Natural killer cell (primary cell): ENCODE measurements at regions not wholly inside any gene's neighbourhood (a gene's known extent, or its start where the extent isn't known, plus 50 kb on each side); places are given as distances from the start of the nearest gene placed in this dataset.
"Not testable (repeated sequence)": the region's sequence is repeated elsewhere in the genome, so short reads cannot be mapped to it uniquely, and the experiment has no call there.

Experiments
- ATAC-seq, 3 donors: fragments of 150-1000 bp in 2 of 3; fragments of 200-7000 bp in 1 of 3; cut with Tn5 transposase; 1 replicate in 1 of 3; 2 replicates in 2 of 3; pipeline ENCODE4 v1.10.0; 2021; ENCODE audit warnings: mild to moderate bottlenecking in 2 of 3, moderate library complexity in 2 of 3
- DNase-seq, 2 donors: peaks; one replicate each; pipeline versions ENCODE4 v3.0.0 to v3.0.0-alpha.2; 2013 to 2021; ENCODE audit warnings: mixed read lengths in 1 of 2
- H3K27ac ChIP-seq: one replicate; pipeline ENCODE4 v1.5.1; 2013; ENCODE audit warnings: mild to moderate bottlenecking, low read length
- H3K27me3 ChIP-seq: one replicate; pipeline ENCODE4 v1.6.1; 2013; ENCODE audit warnings: low read length; ENCODE audit not compliant: control insufficient read depth, insufficient read depth
- H3K36me3 ChIP-seq: one replicate; pipeline ENCODE4 v1.6.1; 2013; ENCODE audit warnings: low read length; ENCODE audit not compliant: control insufficient read depth, insufficient read depth
- H3K4me1 ChIP-seq: one replicate; pipeline ENCODE4 v1.6.1; 2013; ENCODE audit warnings: low read length; ENCODE audit not compliant: control insufficient read depth, insufficient read depth
- H3K4me3 ChIP-seq: one replicate; pipeline ENCODE4 v1.5.1; 2013; ENCODE audit warnings: low read length
- H3K9me3 ChIP-seq: one replicate; pipeline ENCODE4 v1.6.1; 2013; ENCODE audit warnings: low read length; ENCODE audit not compliant: control insufficient read depth, insufficient read depth
- H3K27ac Mint-ChIP-seq, 2 donors: one replicate each; pipeline ENCODE4 v1.8.0; 2022; ENCODE audit warnings: mild to moderate bottlenecking in 2 of 2, mixed read lengths in 2 of 2, moderate library complexity in 1 of 2
- H3K27me3 Mint-ChIP-seq, 2 donors: one replicate each; pipeline ENCODE4 v1.8.0; 2022; ENCODE audit warnings: low read depth in 2 of 2, mixed read lengths in 2 of 2
- H3K36me3 Mint-ChIP-seq: one replicate; pipeline ENCODE4 v1.8.0; 2022; ENCODE audit warnings: mixed read lengths
- H3K4me1 Mint-ChIP-seq, 2 donors: one replicate each; pipeline ENCODE4 v1.8.0; 2022; ENCODE audit warnings: mixed read lengths in 2 of 2
- H3K4me3 Mint-ChIP-seq: one replicate; pipeline ENCODE4 v1.8.0; 2022; ENCODE audit warnings: mild to moderate bottlenecking, moderate library complexity, mixed read lengths
- H3K9me3 Mint-ChIP-seq, 2 donors: one replicate each; pipeline ENCODE4 v1.8.0; 2022; ENCODE audit warnings: mixed read lengths in 2 of 2
- CTCF ChIP-seq: fragments of 200-600 bp; IDR thresholded peaks from one replicate; pipeline ENCODE4 v1.8.0; 2022; ENCODE audit warnings: antibody characterized with exemption
- WGBS: methylation state at CpG from one replicate; pipeline ENCODE4 v1.1.7; 2013; ENCODE audit warnings: missing lambda C conversion rate; ENCODE audit not compliant: insufficient coverage; 5-methylcytosine and 5-hydroxymethylcytosine counted together
- intact Hi-C: fragments of 100-400 bp; cut with micrococcal nuclease; formaldehyde crosslinking; loops from one replicate; pipeline ENCODE4 v1.14.2; 2022

GRCh38 chr4:161285461-161285860 lies 878.3 kb downstream of the FSTL5 start:
- intact Hi-C loops: no loop called here

GRCh38 chr4:161280929-161281328 lies 882.9 kb downstream of the FSTL5 start:
- DNase-seq (no peak), ATAC-seq (no peak)
- no peaks in the 10 kb centered on the region for H3K4me1 Mint-ChIP-seq
- Histone ChIP-seq H3K36me3 (no peaks in the 10 kb centered on the region), H3K27ac (no peak overlapping the region), H3K4me1 (no peaks in the 10 kb centered on the region), H3K27me3 (no peaks in the 10 kb centered on the region), H3K9me3 (peaks cover 3% of the 10 kb centered on the region), H3K4me3 (no peak overlapping the region)
- no peak for TF ChIP-seq CTCF
- WGBS: 49% methylated on average over 2 of the region's 2 CpGs
- peaks cover 5% of the 10 kb centered on the region for H3K36me3 Mint-ChIP-seq
- intact Hi-C loops: no loop called here
- H3K27ac Mint-ChIP-seq: no peak overlapping the region
- peaks cover 9 to 17% of the 10 kb centered on the region in 2 donors for H3K9me3 Mint-ChIP-seq
- H3K27me3 Mint-ChIP-seq: no peaks in the 10 kb centered on the region
- no peak overlapping the region for H3K4me3 Mint-ChIP-seq

More at GRCh38 chr4:161285461-161285860, 878.3 kb downstream of the FSTL5 start:
- Histone ChIP-seq H3K27me3 (no peaks in the 10 kb centered on the region), H3K4me3 (no peak overlapping the region), H3K9me3 (peaks cover 11% of the 10 kb centered on the region), H3K36me3 (no peaks in the 10 kb centered on the region), H3K27ac (no peak overlapping the region), H3K4me1 (no peaks in the 10 kb centered on the region)
- ATAC-seq (no peak), DNase-seq (no peak)
- no peak overlapping the region for H3K27ac Mint-ChIP-seq
- H3K27me3 Mint-ChIP-seq: no peaks in the 10 kb centered on the region
- H3K9me3 Mint-ChIP-seq: peaks cover 10 to 29% of the 10 kb centered on the region in 2 donors
- no peak for TF ChIP-seq CTCF
- H3K4me1 Mint-ChIP-seq: no peaks in the 10 kb centered on the region
- H3K4me3 Mint-ChIP-seq: no peak overlapping the region
- H3K36me3 Mint-ChIP-seq: peaks cover 10% of the 10 kb centered on the region

DNA sequence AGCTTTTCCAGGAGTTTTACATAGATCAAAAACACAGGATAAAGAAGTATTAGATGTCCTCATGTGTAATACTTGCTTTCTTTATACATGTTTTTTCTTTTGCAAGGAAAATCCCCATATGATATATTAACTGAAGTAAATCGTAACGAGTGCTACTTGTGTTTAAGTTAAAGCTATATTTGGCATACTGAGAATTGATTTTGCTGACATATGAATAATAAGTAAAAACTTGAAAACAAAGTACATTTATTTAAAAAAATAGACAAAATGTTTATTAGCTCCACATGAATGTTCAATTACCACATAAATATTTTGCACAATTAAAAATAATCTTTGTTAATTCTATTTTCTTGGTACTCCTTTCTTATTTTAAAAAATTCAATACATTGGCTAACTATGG lies 884.7 kb downstream of the FSTL5 start:
- no peak for ATAC-seq

GRCh38 chr4:161277150-161277787 lies 886.5 kb downstream of the FSTL5 start:
- intact Hi-C loops: not testable (repeated sequence)
- peaks cover 19% of the 10 kb centered on the region for H3K36me3 Mint-ChIP-seq
- WGBS: 95% methylated on average over 44 of the region's 44 CpGs

More for the DNA sequence above, 884.7 kb downstream of the FSTL5 start:
- no peaks in the 10 kb centered on the region for H3K27me3 Mint-ChIP-seq
- intact Hi-C loops: no loop called here
- no peak for DNase-seq
- H3K27ac Mint-ChIP-seq: no peak overlapping the region
- no peak overlapping the region for H3K27ac ChIP-seq
- H3K9me3 Mint-ChIP-seq: peaks cover 8 to 10% of the 10 kb centered on the region in 2 donors
- no peak overlapping the region for H3K4me3 Mint-ChIP-seq
- no CpG with 5 or more reads among the region's 2 CpGs for WGBS
- no peaks in the 10 kb centered on the region for H3K36me3 ChIP-seq
- H3K4me1 ChIP-seq: no peaks in the 10 kb centered on the region
- no peak for TF ChIP-seq CTCF
- H3K9me3 ChIP-seq: peaks cover 3% of the 10 kb centered on the region
- H3K4me3 ChIP-seq: no peak overlapping the region
- peaks cover 3% of the 10 kb centered on the region for H3K36me3 Mint-ChIP-seq
- H3K27me3 ChIP-seq: no peaks in the 10 kb centered on the region
- H3K4me1 Mint-ChIP-seq: no peaks in the 10 kb centered on the region

More at GRCh38 chr4:161277150-161277787, 886.5 kb downstream of the FSTL5 start:
- not testable (repeated sequence) for H3K36me3 ChIP-seq, H3K4me3 ChIP-seq, H3K4me1 ChIP-seq, DNase-seq, H3K27ac ChIP-seq, H3K9me3 ChIP-seq, H3K27me3 Mint-ChIP-seq, H3K27ac Mint-ChIP-seq, H3K4me1 Mint-ChIP-seq, H3K27me3 ChIP-seq, H3K4me3 Mint-ChIP-seq, ATAC-seq
- H3K9me3 Mint-ChIP-seq: peaks cover 11 to 15% of the 10 kb centered on the region in 2 donors
